Retinal pigment epithelial cell (primary cell): ENCODE measurements at regions not wholly inside any gene's neighbourhood (a gene's known extent, or its start where the extent isn't known, plus 50 kb on each side); places are given as distances from the start of the nearest gene placed in this dataset.

ENCODE experiments used
- DNase-seq: peaks from one replicate; pipeline ENCODE4 v3.0.0-alpha.2; 2010; ENCODE audit warnings: low read depth
- H3K4me3 ChIP-seq: 2 replicates; pipeline ENCODE4 v1.5.1; 2011; ENCODE audit warnings: mild to moderate bottlenecking, low read length, control low read depth, moderate library complexity
- TF ChIP-seq, protein P1 (sequence below): conservative IDR thresholded peaks from 2 replicates; pipeline ENCODE4 v1.5.1; 2011; ENCODE audit warnings: low read depth, low read length, control low read depth, inconsistent platforms

GRCh38 chr20:40499391-40499790 is 189.6 kb downstream of the MAFB start:
- TF ChIP-seq, protein P1, sequence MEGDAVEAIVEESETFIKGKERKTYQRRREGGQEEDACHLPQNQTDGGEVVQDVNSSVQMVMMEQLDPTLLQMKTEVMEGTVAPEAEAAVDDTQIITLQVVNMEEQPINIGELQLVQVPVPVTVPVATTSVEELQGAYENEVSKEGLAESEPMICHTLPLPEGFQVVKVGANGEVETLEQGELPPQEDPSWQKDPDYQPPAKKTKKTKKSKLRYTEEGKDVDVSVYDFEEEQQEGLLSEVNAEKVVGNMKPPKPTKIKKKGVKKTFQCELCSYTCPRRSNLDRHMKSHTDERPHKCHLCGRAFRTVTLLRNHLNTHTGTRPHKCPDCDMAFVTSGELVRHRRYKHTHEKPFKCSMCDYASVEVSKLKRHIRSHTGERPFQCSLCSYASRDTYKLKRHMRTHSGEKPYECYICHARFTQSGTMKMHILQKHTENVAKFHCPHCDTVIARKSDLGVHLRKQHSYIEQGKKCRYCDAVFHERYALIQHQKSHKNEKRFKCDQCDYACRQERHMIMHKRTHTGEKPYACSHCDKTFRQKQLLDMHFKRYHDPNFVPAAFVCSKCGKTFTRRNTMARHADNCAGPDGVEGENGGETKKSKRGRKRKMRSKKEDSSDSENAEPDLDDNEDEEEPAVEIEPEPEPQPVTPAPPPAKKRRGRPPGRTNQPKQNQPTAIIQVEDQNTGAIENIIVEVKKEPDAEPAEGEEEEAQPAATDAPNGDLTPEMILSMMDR = no peak
- DNase-seq = no peak
- H3K4me3 ChIP-seq = no peak overlapping the region

DNA sequence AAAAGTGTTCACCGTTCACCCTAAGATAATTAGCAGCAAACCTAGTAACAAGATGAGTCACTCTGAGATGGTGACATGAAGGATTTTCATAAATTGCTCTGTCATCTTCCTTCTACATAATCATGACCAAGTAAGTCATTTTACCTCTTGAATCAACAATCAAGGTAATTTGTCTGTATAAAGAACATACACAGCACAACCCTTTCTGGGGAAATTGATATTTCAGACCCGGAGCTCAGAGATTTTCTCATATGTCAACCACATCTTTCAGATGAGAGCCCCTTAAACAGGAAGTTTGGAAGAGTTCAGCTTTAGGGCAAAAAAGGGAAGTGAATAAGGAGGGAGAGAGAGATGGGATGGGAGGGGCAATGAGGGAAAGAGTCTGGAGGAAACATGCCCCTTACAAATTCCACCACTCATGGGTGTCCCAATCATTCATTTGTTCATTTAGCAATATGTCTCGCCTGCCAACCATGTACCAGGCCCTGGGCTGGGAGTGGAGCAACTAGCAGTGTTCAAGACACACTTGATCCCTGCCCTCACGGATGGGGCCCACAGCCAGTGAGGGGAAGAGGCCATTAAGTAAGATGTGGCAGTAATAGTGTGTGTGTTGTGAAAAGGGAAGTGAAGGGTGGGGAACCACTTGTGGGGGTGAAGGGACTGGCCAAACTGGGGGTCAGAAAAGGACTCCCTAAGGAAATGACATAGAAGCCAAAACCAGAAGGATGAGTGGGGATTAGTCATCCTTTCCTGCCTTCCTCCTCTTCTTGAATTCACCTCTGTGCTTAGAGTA is 190.9 kb downstream of the MAFB start:
- TF ChIP-seq, protein P1 = no peak
- H3K4me3 ChIP-seq = no peak overlapping the region
- DNase-seq = no peak

GRCh38 chr20:40495956-40496355 is 193.1 kb downstream of the MAFB start:
- TF ChIP-seq, protein P1 = no peak
- H3K4me3 ChIP-seq = no peak overlapping the region
- DNase-seq = no peak

GRCh38 chr20:40494248-40494647 is 194.8 kb downstream of the MAFB start:
- H3K4me3 ChIP-seq = no peak overlapping the region
- DNase-seq = no peak
- TF ChIP-seq, protein P1 = no peak

- H3K4me3 ChIP-seq = no peak overlapping the region
- TF ChIP-seq, protein P1 = no peak
- DNase-seq = no peak
Measured at GRCh38 chr20:40493549-40493948, 195.5 kb downstream of the MAFB start.

- TF ChIP-seq, protein P1 = no peak
- DNase-seq = no peak
- no peak overlapping the region for H3K4me3 ChIP-seq
Measured at GRCh38 chr20:40493071-40493470, 196.0 kb downstream of the MAFB start.

DNA sequence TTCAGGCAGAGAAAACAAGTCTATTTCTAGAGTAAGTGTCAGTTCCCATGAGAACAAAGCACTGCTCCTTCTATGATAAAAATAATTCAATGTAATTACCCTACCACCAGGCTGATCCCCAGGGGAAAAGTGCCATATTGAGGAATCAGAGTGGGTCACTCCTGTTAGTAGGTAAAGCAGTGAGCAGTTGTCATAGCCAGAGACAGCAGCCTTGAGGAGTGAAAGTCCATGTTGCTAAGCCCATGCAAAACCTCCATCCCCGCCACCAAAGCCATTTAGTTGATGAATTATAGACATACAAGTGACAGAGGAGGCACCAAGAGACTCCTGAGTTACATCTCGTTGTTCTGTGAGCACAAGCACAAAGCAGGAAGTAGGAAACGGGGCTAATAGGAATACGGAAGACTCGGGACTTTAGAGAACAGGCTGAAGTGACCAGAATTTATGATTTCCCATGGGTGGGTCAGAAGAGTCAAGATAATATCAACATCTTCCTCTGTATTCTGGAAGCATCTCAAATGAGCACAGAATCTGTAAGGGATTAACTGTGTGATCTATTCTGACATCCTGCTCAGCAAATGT is 197.9 kb downstream of the MAFB start:
- no peak for DNase-seq
- TF ChIP-seq, protein P1 = no peak
- no peak overlapping the region for H3K4me3 ChIP-seq
